ENCODE measurements at regions not wholly inside any gene's neighbourhood (a gene's known extent, or its start where the extent isn't known, plus 50 kb on each side); places are given as distances from the start of the nearest gene placed in this dataset.

DNA sequence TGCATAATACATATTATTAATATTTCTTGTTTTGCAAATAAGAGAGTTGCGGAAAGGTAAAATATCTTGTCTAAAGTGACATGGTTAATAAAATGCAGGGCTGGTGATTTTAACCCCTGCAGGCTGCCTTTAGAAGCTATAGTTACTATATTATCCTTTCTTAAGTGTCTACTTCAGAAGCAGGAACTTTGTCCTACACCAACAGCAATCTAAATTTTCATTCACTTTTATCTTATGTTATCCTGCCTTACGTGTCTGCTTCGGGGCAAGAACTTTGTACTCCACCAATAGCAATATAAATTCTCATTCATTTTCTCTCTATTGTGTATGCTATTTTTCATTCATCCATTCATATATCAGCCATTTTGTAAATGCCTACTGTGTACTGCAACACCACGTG, 719.5 kb downstream of the TLR4 start:
- no peak for TF ChIP-seq CTCF (IDR thresholded peaks at IDR 0.05; ENCODE audit: insufficient read depth, low read depth, low read length)
- no peak for TF ChIP-seq EZH2 (IDR thresholded peaks at IDR 0.05; ENCODE audit: insufficient read depth, low read length)

Measured in astrocyte (in vitro differentiated cells and primary cell).